Activated CD4-positive, alpha-beta T cell treated with anti-CD3 and anti-CD28 coated beads, Interleukin-2, amount 10 ng/mL, durations not matched to agents 24 days and 14 days (primary cell): ENCODE measurements at regions not wholly inside any gene's neighbourhood (a gene's known extent, or its start where the extent isn't known, plus 50 kb on each side); places are given as distances from the start of the nearest gene placed in this dataset.
"Not testable (repeated sequence)": the region's sequence is repeated elsewhere in the genome, so short reads cannot be mapped to it uniquely, and the experiment has no call there.

Experiments used
- DNase-seq: peaks from one replicate; pipeline ENCODE4 v3.0.0; 2022
- H3K27ac Mint-ChIP-seq: one replicate; pipeline ENCODE4 v1.8.0; 2022; ENCODE audit warnings: mild to moderate bottlenecking, mixed read lengths
- H3K27me3 Mint-ChIP-seq: one replicate; pipeline ENCODE4 v1.8.0; 2022; ENCODE audit warnings: mixed read lengths
- H3K36me3 Mint-ChIP-seq: one replicate; pipeline ENCODE4 v1.8.0; 2022; ENCODE audit warnings: low read depth, mild to moderate bottlenecking, mixed read lengths
- H3K4me1 Mint-ChIP-seq: one replicate; pipeline ENCODE4 v1.8.0; 2021; ENCODE audit warnings: mixed read lengths
- H3K4me3 Mint-ChIP-seq: one replicate; pipeline ENCODE4 v1.8.0; 2022; ENCODE audit warnings: mild to moderate bottlenecking, moderate library complexity, mixed read lengths
- H3K9me3 Mint-ChIP-seq: one replicate; pipeline ENCODE4 v1.8.0; 2021; ENCODE audit warnings: mixed read lengths
- intact Hi-C: fragments of 100-400 bp; cut with micrococcal nuclease; formaldehyde crosslinking; loops from one replicate; pipeline ENCODE4 v1.15.1; 2023

DNA sequence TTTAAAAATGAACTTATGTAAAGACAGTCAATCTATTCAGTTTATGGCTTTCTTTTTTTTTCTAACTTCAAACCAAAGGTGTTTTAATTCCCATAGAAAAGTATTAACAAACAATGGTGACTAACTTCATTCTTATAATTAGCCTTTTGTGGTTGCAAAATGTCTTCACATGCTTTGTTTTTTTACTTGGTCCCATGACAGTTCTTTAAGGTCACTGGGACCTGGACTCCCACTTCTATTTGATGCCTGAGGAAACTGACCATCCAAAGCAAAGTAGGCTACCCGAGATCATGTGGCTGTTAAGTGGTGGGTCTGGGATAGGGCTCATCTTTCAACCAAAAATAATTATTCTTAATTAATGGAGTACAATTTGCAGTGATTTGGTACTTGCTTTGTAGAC is 74.6 kb upstream of the CDC42EP3 start:
- H3K27ac Mint-ChIP-seq, H3K9me3 Mint-ChIP-seq, H3K4me1 Mint-ChIP-seq, H3K36me3 Mint-ChIP-seq, DNase-seq, H3K4me3 Mint-ChIP-seq, intact Hi-C loops, H3K27me3 Mint-ChIP-seq: not testable (repeated sequence)

DNA sequence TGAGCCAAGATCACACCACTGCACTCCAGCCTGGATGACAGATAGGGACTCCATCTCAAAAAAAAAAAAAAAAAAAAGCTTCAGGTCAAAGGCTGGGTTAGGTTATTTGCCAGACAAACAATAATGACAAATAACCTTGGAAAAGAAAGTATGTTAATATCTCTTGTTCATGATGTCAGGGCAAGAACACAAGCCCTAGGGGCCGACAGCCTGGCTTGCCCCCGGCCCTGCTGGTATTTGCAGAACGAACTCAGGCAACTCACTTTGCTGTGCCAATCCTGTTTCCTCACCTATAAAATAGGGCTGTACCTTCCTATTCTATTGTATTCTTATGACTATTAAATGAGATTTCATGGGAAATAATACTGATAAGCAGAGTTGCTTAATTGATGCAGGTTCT is 75.4 kb upstream of the CDC42EP3 start:
- intact Hi-C loops: no loop called here
- no peaks in the 10 kb centered on the region for H3K4me1 Mint-ChIP-seq
- no peaks in the 10 kb centered on the region for H3K36me3 Mint-ChIP-seq
- no peak overlapping the region for H3K4me3 Mint-ChIP-seq
- no peaks in the 10 kb centered on the region for H3K9me3 Mint-ChIP-seq
- no peak overlapping the region for H3K27ac Mint-ChIP-seq
- DNase-seq: no peak
- peaks cover 4% of the 10 kb centered on the region for H3K27me3 Mint-ChIP-seq

DNA sequence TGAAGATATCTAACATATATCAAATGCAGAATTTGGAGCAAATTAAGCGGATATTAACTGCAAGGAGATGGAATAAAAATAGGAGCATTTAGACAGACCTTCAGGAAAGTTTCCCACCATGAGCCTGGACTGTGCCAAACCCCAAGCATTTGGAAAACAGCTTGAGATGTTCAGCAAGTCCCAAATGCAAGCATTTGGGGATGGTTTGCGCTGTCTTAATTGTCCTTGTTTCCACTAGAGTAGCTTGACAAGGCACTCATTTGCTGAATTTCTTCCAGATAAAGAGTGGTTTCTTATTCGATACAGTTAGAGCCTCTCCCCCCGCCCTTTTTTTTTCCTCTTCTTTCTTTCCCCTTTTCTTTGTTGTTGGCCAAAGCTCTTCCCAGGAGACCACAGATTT is 77.1 kb upstream of the CDC42EP3 start:
- H3K4me1 Mint-ChIP-seq: no peaks in the 10 kb centered on the region
- H3K27me3 Mint-ChIP-seq: peaks cover 4% of the 10 kb centered on the region
- no peak overlapping the region for H3K27ac Mint-ChIP-seq
- no peaks in the 10 kb centered on the region for H3K36me3 Mint-ChIP-seq
- no peak for DNase-seq
- no peaks in the 10 kb centered on the region for H3K9me3 Mint-ChIP-seq
- H3K4me3 Mint-ChIP-seq: no peak overlapping the region
- intact Hi-C loops: no loop called here

DNA sequence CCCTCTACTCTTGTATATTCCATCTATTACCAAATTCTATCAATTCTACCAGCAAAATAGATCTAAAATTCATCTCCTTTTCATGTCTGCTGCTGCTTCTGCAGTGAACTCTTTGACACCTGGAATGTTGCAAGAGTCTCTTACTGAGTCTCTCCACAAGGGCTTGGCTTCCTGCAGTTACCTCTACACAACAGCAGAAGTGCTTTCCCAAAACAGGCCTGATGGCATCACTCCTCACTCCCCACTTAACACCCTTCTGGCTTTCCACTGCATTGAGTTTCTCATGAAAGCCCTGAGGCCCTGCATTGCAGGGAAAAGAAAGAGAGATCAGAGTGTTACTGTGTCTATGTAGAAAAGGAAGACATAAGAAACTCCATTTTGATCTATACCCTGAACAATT is 78.8 kb upstream of the CDC42EP3 start:
- H3K36me3 Mint-ChIP-seq, H3K27me3 Mint-ChIP-seq, H3K9me3 Mint-ChIP-seq, H3K4me3 Mint-ChIP-seq, intact Hi-C loops, DNase-seq, H3K27ac Mint-ChIP-seq, H3K4me1 Mint-ChIP-seq: not testable (repeated sequence)

GRCh38 chr2:37752766-37753165 is 81.3 kb upstream of the CDC42EP3 start:
- Mint-ChIP-seq H3K4me1 (no peaks in the 10 kb centered on the region), H3K9me3 (no peaks in the 10 kb centered on the region), H3K27me3 (peaks cover 2% of the 10 kb centered on the region), H3K4me3 (no peak overlapping the region), H3K36me3 (no peaks in the 10 kb centered on the region), H3K27ac (no peak overlapping the region)
- no peak for DNase-seq
- intact Hi-C loops: no loop called here

DNA sequence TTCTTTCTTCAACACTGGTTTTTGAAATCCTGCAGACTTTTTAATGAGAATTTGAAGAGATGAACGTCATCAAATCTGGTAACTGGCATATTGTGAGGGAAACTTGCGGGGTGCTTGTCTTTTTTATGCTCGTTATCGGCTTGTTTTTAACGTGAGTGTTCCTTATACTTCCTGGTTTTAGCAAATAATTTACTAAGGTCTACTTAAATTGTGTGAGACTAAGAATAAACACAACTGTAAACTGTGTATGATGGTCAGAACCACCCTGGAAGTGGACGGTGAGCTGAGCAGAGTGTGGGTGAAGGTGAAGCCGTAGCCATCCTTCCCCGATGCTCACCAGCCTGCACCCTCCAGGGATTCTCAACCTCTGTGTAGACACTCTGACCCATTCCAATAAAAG is 82.3 kb upstream of the CDC42EP3 start:
- Mint-ChIP-seq H3K9me3 (no peaks in the 10 kb centered on the region), H3K27me3 (peaks cover under 1% of the 10 kb centered on the region), H3K4me3 (no peak overlapping the region), H3K4me1 (no peaks in the 10 kb centered on the region), H3K36me3 (no peaks in the 10 kb centered on the region), H3K27ac (no peak overlapping the region)
- no peak for DNase-seq
- intact Hi-C loops: no loop called here

DNA sequence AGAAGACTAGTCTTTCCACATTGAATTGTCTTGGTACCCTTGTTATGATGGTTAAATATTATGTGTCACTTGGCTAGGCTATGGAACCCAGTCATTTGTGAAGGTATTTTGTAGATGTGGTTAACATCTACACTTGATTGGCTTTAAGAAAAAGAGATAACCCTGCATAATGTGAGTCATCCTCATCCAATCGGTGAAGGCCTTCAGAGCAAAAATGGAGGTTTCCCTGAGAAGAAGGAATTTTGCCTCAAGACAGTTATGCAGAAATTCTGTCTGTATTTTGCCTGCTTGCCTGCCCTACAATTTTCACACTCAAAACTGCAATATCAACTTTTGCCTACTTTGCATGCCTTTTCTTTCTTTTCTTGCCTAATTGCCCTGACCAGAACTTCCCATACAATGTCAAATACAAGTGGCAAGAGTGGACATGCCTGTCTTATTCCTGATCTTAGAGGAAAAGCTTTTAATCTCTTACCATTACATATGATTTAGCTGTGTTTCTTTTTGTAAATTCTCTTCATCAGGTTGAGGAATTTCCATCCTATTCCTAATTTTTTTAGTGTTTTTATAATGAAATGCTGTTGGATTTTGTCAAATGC is 84.6 kb upstream of the CDC42EP3 start:
- H3K27me3 Mint-ChIP-seq, intact Hi-C loops, DNase-seq, H3K36me3 Mint-ChIP-seq, H3K27ac Mint-ChIP-seq, H3K9me3 Mint-ChIP-seq, H3K4me1 Mint-ChIP-seq, H3K4me3 Mint-ChIP-seq: not testable (repeated sequence)

DNA sequence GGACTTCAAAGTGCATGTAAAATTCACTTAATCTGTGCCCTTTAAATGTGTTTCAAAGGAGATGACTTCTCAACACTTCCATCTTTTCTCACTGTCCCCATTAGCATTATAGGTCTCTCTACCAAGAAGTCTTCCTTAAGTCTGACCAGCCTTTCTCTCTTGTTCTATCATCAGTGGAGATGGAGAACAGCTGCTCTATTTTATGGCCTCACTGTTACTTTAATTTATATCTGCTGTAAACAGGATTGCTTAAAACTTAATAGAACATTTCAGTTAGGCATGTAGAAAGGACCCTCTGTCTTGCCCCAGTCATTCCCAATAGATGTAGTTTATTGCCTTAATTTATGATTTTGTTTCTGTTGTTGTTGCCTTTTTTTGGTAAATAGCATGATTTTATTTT is 86.0 kb upstream of the CDC42EP3 start:
- intact Hi-C loops, H3K4me1 Mint-ChIP-seq, H3K36me3 Mint-ChIP-seq, H3K27ac Mint-ChIP-seq, H3K27me3 Mint-ChIP-seq, H3K9me3 Mint-ChIP-seq, H3K4me3 Mint-ChIP-seq, DNase-seq: not testable (repeated sequence)

DNA sequence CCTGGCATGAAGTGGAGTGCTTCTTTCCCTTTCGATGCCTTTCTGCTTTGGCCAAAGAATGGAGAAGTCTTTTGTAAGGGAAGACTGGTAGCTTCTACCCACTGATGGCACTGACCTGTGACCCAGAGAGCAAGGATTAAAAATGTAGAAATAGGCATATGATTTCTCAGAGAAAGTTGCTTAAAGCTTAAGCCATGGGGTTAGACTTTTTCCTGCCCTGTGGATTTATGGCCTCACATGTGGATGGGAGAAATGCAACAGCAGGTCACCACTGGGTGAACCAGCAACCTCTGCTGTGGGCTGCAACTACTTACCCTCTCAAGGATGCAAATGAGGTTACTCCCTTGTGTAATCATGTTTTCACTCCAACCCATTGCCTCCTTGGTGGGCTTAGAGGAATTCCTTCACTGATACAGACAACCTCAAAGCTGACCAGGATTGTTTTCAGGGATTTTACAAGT is 86.7 kb upstream of the CDC42EP3 start:
- intact Hi-C loops, H3K4me1 Mint-ChIP-seq, H3K36me3 Mint-ChIP-seq, H3K27me3 Mint-ChIP-seq, H3K4me3 Mint-ChIP-seq, H3K27ac Mint-ChIP-seq, H3K9me3 Mint-ChIP-seq, DNase-seq: not testable (repeated sequence)

DNA sequence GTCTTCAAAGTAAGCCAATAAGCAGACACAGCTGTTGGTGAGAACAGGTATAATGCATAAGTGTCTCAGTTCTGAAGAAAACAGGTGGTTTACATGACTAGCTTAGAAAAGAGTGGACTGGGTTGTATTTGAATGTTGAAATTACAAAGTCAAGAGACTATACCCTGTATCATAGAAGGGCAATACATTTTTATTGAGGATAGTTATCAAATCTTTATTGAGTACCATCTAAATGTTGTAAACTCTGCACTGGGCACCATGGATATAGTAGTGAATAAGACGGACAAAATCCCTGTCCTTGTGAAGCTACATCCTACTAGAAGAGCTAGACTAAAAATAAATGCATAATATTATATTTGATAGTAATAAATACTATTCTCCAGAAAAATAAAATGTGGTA is 88.5 kb upstream of the CDC42EP3 start:
- H3K36me3 Mint-ChIP-seq, intact Hi-C loops, DNase-seq, H3K4me1 Mint-ChIP-seq, H3K4me3 Mint-ChIP-seq, H3K9me3 Mint-ChIP-seq, H3K27me3 Mint-ChIP-seq, H3K27ac Mint-ChIP-seq: not testable (repeated sequence)

- intact Hi-C loops: no loop called here
- H3K4me3 Mint-ChIP-seq: no peak overlapping the region
- H3K4me1 Mint-ChIP-seq: peaks cover 2% of the 10 kb centered on the region
- H3K36me3 Mint-ChIP-seq: no peaks in the 10 kb centered on the region
- no peak overlapping the region for H3K27ac Mint-ChIP-seq
- H3K27me3 Mint-ChIP-seq: peaks cover 6% of the 10 kb centered on the region
- H3K9me3 Mint-ChIP-seq: peaks cover 8% of the 10 kb centered on the region
- no peak for DNase-seq
Measured at GRCh38 chr2:37760471-37760870, 89.0 kb upstream of the CDC42EP3 start.

GRCh38 chr2:37762281-37762680 is 90.8 kb upstream of the CDC42EP3 start:
- H3K4me1 Mint-ChIP-seq, H3K27me3 Mint-ChIP-seq, intact Hi-C loops, H3K36me3 Mint-ChIP-seq, H3K27ac Mint-ChIP-seq, H3K4me3 Mint-ChIP-seq, DNase-seq: not testable (repeated sequence)
- peaks cover 14% of the 10 kb centered on the region for H3K9me3 Mint-ChIP-seq

- H3K4me1 Mint-ChIP-seq: peaks cover 7% of the 10 kb centered on the region
Measured at GRCh38 chr2:37764739-37765138, 93.3 kb upstream of the CDC42EP3 start.

GRCh38 chr2:37766106-37766505 is 94.7 kb upstream of the CDC42EP3 start:
- H3K9me3 Mint-ChIP-seq: peaks cover 24% of the 10 kb centered on the region
- intact Hi-C loops: no loop called here
- H3K36me3 Mint-ChIP-seq: no peaks in the 10 kb centered on the region
- DNase-seq: no peak
- H3K27ac Mint-ChIP-seq: no peak overlapping the region
- H3K4me3 Mint-ChIP-seq: no peak overlapping the region
- peaks cover 7% of the 10 kb centered on the region for H3K4me1 Mint-ChIP-seq
- peaks cover 5% of the 10 kb centered on the region for H3K27me3 Mint-ChIP-seq

More at GRCh38 chr2:37764739-37765138, 93.3 kb upstream of the CDC42EP3 start:
- Mint-ChIP-seq H3K36me3 (no peaks in the 10 kb centered on the region), H3K4me3 (no peak overlapping the region), H3K9me3 (peaks cover 28% of the 10 kb centered on the region), H3K27me3 (peaks cover 6% of the 10 kb centered on the region), H3K27ac (no peak overlapping the region)
- intact Hi-C loops: no loop called here
- DNase-seq: no peak

GRCh38 chr2:37767046-37767445 is 95.6 kb upstream of the CDC42EP3 start:
- intact Hi-C loops: no loop called here
- Mint-ChIP-seq H3K27me3 (no peaks in the 10 kb centered on the region), H3K4me1 (peaks cover 7% of the 10 kb centered on the region), H3K36me3 (no peaks in the 10 kb centered on the region), H3K4me3 (no peak overlapping the region), H3K27ac (no peak overlapping the region), H3K9me3 (peaks cover 24% of the 10 kb centered on the region)
- DNase-seq: no peak
